ENCODE measurements at regions not wholly inside any gene's neighbourhood (a gene's known extent, or its start where the extent isn't known, plus 50 kb on each side); places are given as distances from the start of the nearest gene placed in this dataset.

DNA sequence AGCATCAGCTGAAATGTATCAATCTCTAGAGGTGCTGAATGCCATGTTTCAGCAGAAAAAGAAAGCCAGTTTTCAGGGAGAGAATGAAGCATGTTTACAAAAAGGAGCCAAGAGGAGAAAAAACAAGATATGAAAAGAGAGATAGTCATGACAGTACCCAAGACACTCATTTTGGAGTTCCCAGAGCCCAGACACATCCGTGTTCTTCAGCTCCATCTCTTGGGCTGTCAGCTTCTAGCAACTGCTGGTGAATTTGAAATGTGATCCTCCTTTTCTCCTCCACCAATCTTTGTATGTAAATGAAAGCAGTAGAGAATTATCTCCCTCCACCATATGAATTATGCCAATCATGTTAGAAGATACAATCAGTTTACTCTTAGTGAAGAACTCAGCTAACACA is 93.0 kb upstream of the SLC25A36 start:
- TF ChIP-seq, protein P1, sequence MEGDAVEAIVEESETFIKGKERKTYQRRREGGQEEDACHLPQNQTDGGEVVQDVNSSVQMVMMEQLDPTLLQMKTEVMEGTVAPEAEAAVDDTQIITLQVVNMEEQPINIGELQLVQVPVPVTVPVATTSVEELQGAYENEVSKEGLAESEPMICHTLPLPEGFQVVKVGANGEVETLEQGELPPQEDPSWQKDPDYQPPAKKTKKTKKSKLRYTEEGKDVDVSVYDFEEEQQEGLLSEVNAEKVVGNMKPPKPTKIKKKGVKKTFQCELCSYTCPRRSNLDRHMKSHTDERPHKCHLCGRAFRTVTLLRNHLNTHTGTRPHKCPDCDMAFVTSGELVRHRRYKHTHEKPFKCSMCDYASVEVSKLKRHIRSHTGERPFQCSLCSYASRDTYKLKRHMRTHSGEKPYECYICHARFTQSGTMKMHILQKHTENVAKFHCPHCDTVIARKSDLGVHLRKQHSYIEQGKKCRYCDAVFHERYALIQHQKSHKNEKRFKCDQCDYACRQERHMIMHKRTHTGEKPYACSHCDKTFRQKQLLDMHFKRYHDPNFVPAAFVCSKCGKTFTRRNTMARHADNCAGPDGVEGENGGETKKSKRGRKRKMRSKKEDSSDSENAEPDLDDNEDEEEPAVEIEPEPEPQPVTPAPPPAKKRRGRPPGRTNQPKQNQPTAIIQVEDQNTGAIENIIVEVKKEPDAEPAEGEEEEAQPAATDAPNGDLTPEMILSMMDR (IDR thresholded peaks at IDR 0.05; ENCODE audit: extremely low read depth, missing control alignments), result no peak
- DNase-seq (ENCODE audit: low spot score), result no peak

- no peak for DNase-seq (ENCODE audit: low spot score)
These were observed 91.3 kb upstream of the SLC25A36 start for GRCh38 chr3:140850210-140850955.

GRCh38 chr3:140854961-140855360 is 86.7 kb upstream of the SLC25A36 start:
- DNase-seq (ENCODE audit: low spot score), result no peak
- TF ChIP-seq, protein P1 (IDR thresholded peaks at IDR 0.05; ENCODE audit: extremely low read depth, missing control alignments), result no peak

More at GRCh38 chr3:140850210-140850955, 91.3 kb upstream of the SLC25A36 start:
- TF ChIP-seq, protein P1 (IDR thresholded peaks at IDR 0.05; ENCODE audit: extremely low read depth, missing control alignments), result no peak

DNA sequence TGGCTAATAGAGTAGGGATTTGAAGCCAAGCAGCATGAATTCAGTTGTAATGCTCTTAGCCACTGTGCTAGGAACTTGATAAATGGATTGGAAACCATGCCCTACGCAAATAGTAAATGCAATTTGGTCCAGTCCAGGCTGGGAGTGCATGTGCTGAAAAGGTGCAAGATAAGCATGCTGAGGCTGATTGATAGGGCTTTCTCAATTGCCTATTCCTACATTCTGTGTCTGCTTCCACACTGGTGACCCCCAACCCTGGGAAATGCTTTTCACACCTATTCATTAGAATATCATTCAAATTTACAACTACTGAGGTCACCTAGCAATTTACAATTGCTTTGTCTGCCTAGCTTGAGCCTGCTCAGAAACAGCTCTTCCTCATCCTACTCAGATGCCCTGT is 84.7 kb upstream of the SLC25A36 start:
- TF ChIP-seq, protein P1 (IDR thresholded peaks at IDR 0.05; ENCODE audit: extremely low read depth, missing control alignments), result no peak
- no peak for DNase-seq (ENCODE audit: low spot score)

GRCh38 chr3:140857993-140858392 is 83.6 kb upstream of the SLC25A36 start:
- DNase-seq (ENCODE audit: low spot score), result no peak
- TF ChIP-seq, protein P1 (IDR thresholded peaks at IDR 0.05; ENCODE audit: extremely low read depth, missing control alignments), result no peak

- no peak for DNase-seq (ENCODE audit: low spot score)
- TF ChIP-seq, protein P1 (IDR thresholded peaks at IDR 0.05; ENCODE audit: extremely low read depth, missing control alignments), result no peak
These were observed 81.9 kb upstream of the SLC25A36 start for GRCh38 chr3:140859592-140860336.

GRCh38 chr3:140863580-140864009 is 78.0 kb upstream of the SLC25A36 start:
- DNase-seq (ENCODE audit: low spot score), result peak; percentile 52
- TF ChIP-seq, protein P1 (IDR thresholded peaks at IDR 0.05; ENCODE audit: extremely low read depth, missing control alignments), result peak; percentile 14
